PC-3 (cell line): ENCODE measurements at regions not wholly inside any gene's neighbourhood (a gene's known extent, or its start where the extent isn't known, plus 50 kb on each side); places are given as distances from the start of the nearest gene placed in this dataset.

Source experiments
- ATAC-seq: fragments of 200-7000 bp; cut with Tn5 transposase; 2 replicates; pipeline ENCODE4 v1.9.1; 2020; ENCODE audit warnings: mild to moderate bottlenecking, moderate library complexity
- BruUV-seq: library from RNA; stranded (reverse); fragments of 400-500 nt; replicated peaks from 2 replicates; lab custom pipeline; 2021; lab: Mats Ljungman, UMichigan
- CTCF ChIA-PET: fragments of 300-600 bp; sonication (Branson Sonifier 250); formaldehyde crosslinking; loops from one replicate; lab custom pipeline; 2022; ENCODE audit warnings: antibody characterized with exemption; lab: Charles Lee
- POLR2A ChIA-PET: fragments of 300-600 bp; sonication (Branson Sonifier 250); formaldehyde crosslinking; loops from one replicate; lab custom pipeline; 2022; ENCODE audit warnings: antibody characterized with exemption; ENCODE audit not compliant: unreplicated experiment; lab: Charles Lee
- DNase-seq: peaks from one replicate; pipeline ENCODE4 v3.0.0-alpha.2; 2015
- H2AFZ ChIP-seq: fragments of 300-600 bp; sonication (generic); 2 replicates; pipeline ENCODE4 v1.6.0; 2016; ENCODE audit warnings: antibody characterized with exemption, low read length
- H3F3A ChIP-seq: fragments of 300-600 bp; sonication (generic); one replicate; pipeline ENCODE4 v1.6.0; 2017; ENCODE audit warnings: antibody characterized with exemption, low read length, control low read depth, mild to moderate bottlenecking; ENCODE audit not compliant: unreplicated experiment
- H3K27ac ChIP-seq: fragments of 300-600 bp; sonication (generic); 2 replicates; pipeline ENCODE4 v1.5.1; 2016; ENCODE audit warnings: mild to moderate bottlenecking, low read length
- H3K27me3 ChIP-seq: fragments of 300-600 bp; sonication (generic); 2 replicates; pipeline ENCODE4 v1.6.1; 2016; ENCODE audit warnings: low read length, mixed read lengths
- H3K36me3 ChIP-seq: fragments of 300-600 bp; sonication (generic); 2 replicates; pipeline ENCODE4 v1.6.1; 2016; ENCODE audit warnings: low read depth, mixed run types, low read length, mixed read lengths
- H3K4me1 ChIP-seq: fragments of 300-600 bp; sonication (generic); 2 replicates; pipeline ENCODE4 v1.5.1; 2016; ENCODE audit warnings: low read length; ENCODE audit not compliant: insufficient read depth
- H3K4me2 ChIP-seq: fragments of 300-600 bp; sonication (generic); 2 replicates; pipeline ENCODE4 v1.6.0; 2016; ENCODE audit warnings: low read length
- H3K4me3 ChIP-seq: fragments of 300-600 bp; sonication (generic); 2 replicates; pipeline ENCODE4 v1.5.1; 2016; ENCODE audit warnings: mild to moderate bottlenecking, low read length, mixed read lengths
- H3K79me2 ChIP-seq: fragments of 300-600 bp; sonication (generic); 2 replicates; pipeline ENCODE4 v1.6.1; 2017; ENCODE audit warnings: low read length, mixed read lengths
- H3K9ac ChIP-seq: fragments of 300-600 bp; sonication (generic); 2 replicates; pipeline ENCODE4 v1.6.0; 2016; ENCODE audit warnings: mild to moderate bottlenecking, low read length
- H3K9me2 ChIP-seq: fragments of 300-600 bp; sonication (generic); replicated peaks from 2 replicates; pipeline ENCODE4 v1.6.1; 2016; ENCODE audit warnings: mixed run types, low read length, mixed read lengths
- H3K9me3 ChIP-seq: fragments of 300-600 bp; sonication (generic); 2 replicates; pipeline ENCODE4 v1.6.1; 2016; ENCODE audit warnings: low read length, mixed read lengths
- H4K20me1 ChIP-seq: fragments of 300-600 bp; sonication (generic); 2 replicates; pipeline ENCODE4 v1.6.1; 2016; ENCODE audit warnings: low read length, mixed read lengths
- CTCF ChIP-seq: fragments of 300-600 bp; sonication (generic); conservative IDR thresholded peaks from 2 replicates; pipeline ENCODE4 v1.5.1; 2017; ENCODE audit warnings: antibody characterized with exemption, low read depth, mild to moderate bottlenecking, low read length
- EZH2 ChIP-seq: fragments of 300-600 bp; sonication (generic); IDR thresholded peaks from one replicate; pipeline ENCODE4 v1.6.1; 2017; ENCODE audit warnings: antibody characterized with exemption, mild to moderate bottlenecking, low read length; ENCODE audit not compliant: unreplicated experiment
- EZH2phosphoT487 ChIP-seq: fragments of 300-600 bp; sonication (generic); IDR thresholded peaks from 2 replicates; pipeline ENCODE4 v1.6.1; 2018; ENCODE audit warnings: mild to moderate bottlenecking, antibody characterized with exemption, low read length, borderline replicate concordance
- intact Hi-C: fragments of 100-400 bp; cut with micrococcal nuclease; formaldehyde crosslinking; loops from 2 replicates; pipeline ENCODE4 v1.9.0; 2023

- DNase-seq (no peak), ATAC-seq (peak; percentile 13; the same call in 1 of the 2 replicates)
- H3K27me3 ChIP-seq = peaks cover 46% of the 10 kb centered on the region
- intact Hi-C loops = no loop called here
- POLR2A ChIA-PET = no interaction called here
- no peak overlapping the region for H3K4me2 ChIP-seq
- no peak overlapping the region for H2AFZ ChIP-seq
- H3K4me3 ChIP-seq = no peak overlapping the region
- H3K9ac ChIP-seq = no peak overlapping the region
- no peaks in the 10 kb centered on the region for H3K79me2 ChIP-seq
- no peaks in the 10 kb centered on the region for H3F3A ChIP-seq
- no peaks in the 10 kb centered on the region; the same call in 1 of the 2 replicates for H3K9me2 ChIP-seq
- no peak overlapping the region for H3K27ac ChIP-seq
- peaks cover 5% of the 10 kb centered on the region; the same call in 1 of the 2 replicates for H3K4me1 ChIP-seq
- H4K20me1 ChIP-seq = no peaks in the 10 kb centered on the region
- no TSS peak for BruUV-seq
- TF ChIP-seq EZH2phosphoT487 (no peak), CTCF (no peak), EZH2 (no peak)
- no peaks in the 10 kb centered on the region for H3K36me3 ChIP-seq
- H3K9me3 ChIP-seq = no peaks in the 10 kb centered on the region
- CTCF ChIA-PET = interaction anchor here (0.6 kb wide), 1 partner anchor 161 kb away, joined by 4 read pairs; no protein-coding TSS in a partner anchor
These were observed 224.5 kb upstream of the PELI2 start for GRCh38 chr14:55893705-55894104.

- no peak for DNase-seq
- no peak overlapping the region for H3K4me2 ChIP-seq
- no peaks in the 10 kb centered on the region for H3K79me2 ChIP-seq
- no peak overlapping the region for H3K4me3 ChIP-seq
- ChIA-PET POLR2A (no interaction called here), CTCF (no interaction called here)
- ATAC-seq = no peak
- no peak overlapping the region for H2AFZ ChIP-seq
- H3K9me3 ChIP-seq = no peaks in the 10 kb centered on the region
- no peak overlapping the region for H3K27ac ChIP-seq
- H3F3A ChIP-seq = no peaks in the 10 kb centered on the region
- no peaks in the 10 kb centered on the region; the same call in 1 of the 2 replicates for H3K9me2 ChIP-seq
- intact Hi-C loops = no loop called here
- H3K9ac ChIP-seq = no peak overlapping the region
- TF ChIP-seq EZH2 = no peak
- TF ChIP-seq CTCF = no peak
- TF ChIP-seq EZH2phosphoT487 = no peak
- H4K20me1 ChIP-seq = no peaks in the 10 kb centered on the region
- H3K36me3 ChIP-seq = no peaks in the 10 kb centered on the region
- no TSS peak for BruUV-seq
- H3K27me3 ChIP-seq = peaks cover 42% of the 10 kb centered on the region
- H3K4me1 ChIP-seq = no peaks in the 10 kb centered on the region
These were observed 221.2 kb upstream of the PELI2 start for GRCh38 chr14:55897031-55897430.

- DNase-seq (no peak), ATAC-seq (no peak)
- Histone ChIP-seq H3K36me3 (no peaks in the 10 kb centered on the region), H3K9me3 (no peaks in the 10 kb centered on the region), H3K9ac (no peak overlapping the region), H3K9me2 (no peaks in the 10 kb centered on the region; the same call in 1 of the 2 replicates), H3F3A (no peaks in the 10 kb centered on the region), H3K4me2 (no peak overlapping the region), H2AFZ (no peak overlapping the region), H3K4me3 (no peak overlapping the region), H4K20me1 (no peaks in the 10 kb centered on the region), H3K27ac (no peak overlapping the region), H3K4me1 (no peaks in the 10 kb centered on the region), H3K79me2 (no peaks in the 10 kb centered on the region), H3K27me3 (peaks cover 35% of the 10 kb centered on the region)
- no TSS peak for BruUV-seq
- CTCF ChIA-PET = no interaction called here
- intact Hi-C loops = no loop called here
- POLR2A ChIA-PET = no interaction called here
- TF ChIP-seq EZH2phosphoT487 (no peak), EZH2 (no peak), CTCF (no peak)
These were observed 219.3 kb upstream of the PELI2 start for GRCh38 chr14:55898938-55899337.
